IPS-NIHi7 (cell line): ENCODE measurements at regions not wholly inside any gene's neighbourhood (a gene's known extent, or its start where the extent isn't known, plus 50 kb on each side); places are given as distances from the start of the nearest gene placed in this dataset.

Experiments
- DNase-seq: peaks from one replicate; pipeline ENCODE4 v3.0.0; 2012; ENCODE audit warnings: mixed read lengths; ENCODE audit errors: extremely low spot score

DNA sequence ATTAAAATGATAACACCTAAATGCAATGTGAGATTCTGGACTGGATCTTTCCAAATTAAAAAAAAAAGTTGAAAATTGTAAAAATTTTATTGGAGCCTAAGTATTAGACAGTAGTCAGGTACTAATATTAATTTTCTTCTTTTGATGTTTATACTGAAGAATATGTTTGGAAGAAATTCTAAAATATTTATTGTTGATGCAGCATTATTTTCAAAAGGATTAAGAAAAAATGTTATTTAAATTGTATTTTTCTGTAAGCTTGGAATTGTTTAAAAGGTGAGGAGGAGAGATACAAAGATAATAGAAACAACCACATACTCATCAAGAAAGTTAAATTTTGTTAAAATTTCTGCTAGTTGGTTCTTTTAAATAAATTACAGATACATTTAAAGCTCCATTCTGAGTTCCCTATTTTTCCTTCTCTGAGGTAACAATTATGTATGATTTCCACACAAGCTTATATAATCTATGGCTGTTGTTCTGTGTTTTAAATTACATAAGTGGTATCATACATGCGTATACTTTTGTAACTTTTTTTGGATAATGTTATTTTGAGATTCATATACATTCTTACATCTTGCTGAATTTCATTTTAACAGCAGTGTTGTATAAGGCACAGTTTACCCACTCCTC is 180.3 kb upstream of the RGS18 start:
- no peak for DNase-seq

DNA sequence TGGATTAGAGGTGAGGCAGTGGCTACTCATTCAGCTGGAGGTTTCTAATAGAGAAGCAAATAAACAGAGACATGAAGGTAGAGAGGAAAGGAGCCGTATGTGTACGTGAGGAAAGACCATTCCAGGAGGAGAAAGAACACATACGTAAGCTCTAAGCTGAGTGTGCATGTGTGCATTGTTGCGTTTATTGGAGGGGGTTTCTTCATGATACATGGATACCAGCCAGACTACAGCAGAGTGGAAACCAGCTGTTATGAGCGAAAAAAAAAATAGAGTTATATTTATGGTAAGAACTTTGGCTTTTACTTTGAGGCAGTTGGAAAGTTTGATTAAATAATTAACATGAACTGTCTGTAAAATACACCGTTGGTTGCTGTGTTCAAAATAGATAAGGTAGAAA is 173.4 kb upstream of the RGS18 start:
- no peak for DNase-seq

DNA sequence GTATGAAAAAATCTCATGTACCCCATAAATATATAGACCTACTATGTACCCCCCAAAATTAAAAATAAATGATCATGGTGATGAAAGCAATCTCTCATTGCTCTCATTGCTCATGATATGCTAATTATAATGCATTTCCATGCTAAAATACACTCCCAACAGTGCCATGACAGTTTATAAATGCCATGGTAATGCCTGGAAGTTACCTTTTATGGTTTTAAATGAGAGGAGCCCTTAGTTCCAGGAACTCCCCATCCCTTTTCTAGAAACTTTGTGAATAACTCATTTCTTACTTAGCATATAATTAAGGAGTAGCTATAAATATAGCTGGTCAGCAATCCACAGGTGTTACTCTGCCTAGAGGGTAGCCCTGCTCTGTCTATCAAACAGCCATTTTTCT is 166.1 kb upstream of the RGS18 start:
- no peak for DNase-seq

DNA sequence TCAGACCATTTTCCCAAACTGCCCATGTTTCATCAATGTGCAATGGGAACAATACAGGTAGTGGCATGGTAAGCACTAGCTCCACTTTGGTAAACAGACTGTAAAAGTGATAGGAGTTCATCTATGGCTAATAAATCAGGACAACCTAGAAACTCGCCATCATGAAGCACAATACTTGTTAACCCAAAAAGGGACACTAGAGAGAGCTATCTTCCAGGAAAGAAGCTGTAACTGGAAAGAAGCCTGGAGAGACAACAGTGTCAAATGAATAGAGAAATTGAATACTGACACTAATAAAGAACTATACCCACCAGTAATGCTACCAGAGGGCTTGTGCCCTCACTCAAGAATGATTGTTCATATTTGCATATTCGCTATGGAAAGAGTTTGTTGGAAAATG is 164.7 kb upstream of the RGS18 start:
- DNase-seq = peak; percentile 31

DNA sequence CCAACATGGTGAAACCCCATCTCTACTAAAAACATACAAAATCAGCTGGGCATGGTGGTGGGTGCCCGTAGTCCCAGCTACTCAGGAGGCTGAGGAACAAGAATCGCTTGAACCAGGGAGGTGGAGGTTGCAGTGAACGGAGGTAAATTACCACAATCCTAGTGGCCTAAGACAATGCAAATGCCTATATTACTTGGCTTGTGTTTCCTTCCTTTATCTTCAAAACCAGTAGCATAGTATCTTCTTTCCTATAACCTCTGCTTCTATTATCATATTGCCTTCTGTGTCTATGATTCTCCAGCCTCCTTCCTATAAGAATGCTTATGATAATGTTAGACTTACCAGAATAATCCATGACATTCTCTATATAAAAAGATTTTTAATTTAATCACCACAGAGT is 156.2 kb upstream of the RGS18 start:
- no peak for DNase-seq

DNA sequence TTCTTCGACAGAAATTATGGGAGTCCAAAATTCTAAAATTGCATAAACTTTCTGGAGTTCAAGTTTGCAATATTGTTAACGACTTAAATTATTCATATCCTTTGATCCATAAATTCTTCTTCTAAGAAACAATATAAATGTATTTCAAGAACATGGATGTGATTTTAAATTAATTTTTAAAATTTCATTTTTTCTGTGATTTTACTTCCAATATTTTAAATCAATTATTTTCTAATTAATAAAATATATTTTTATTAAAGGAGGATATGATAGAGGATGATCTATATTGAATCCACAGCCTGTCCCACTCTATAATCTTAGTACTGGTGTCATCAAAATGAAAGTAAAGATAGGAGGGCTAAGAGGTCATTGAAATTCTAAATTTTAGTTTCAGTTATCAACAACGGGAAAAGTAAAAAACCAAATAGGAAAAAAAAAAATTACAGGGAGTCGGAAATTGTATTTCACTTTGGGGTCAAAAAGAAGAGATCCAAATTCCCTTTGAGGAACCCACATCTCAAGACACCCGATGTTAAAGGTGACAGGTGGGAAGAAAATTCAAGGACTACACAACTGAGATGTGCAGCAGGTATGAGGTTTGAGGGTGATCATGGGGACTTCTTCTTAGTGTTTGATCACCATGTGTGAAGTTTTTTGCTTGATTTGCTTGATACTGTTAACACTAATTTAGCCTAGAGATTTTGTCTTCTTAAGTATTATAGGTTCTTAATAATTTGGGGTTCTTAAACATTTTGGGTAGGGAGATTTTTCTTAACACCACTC is 154.8 kb upstream of the RGS18 start:
- no peak for DNase-seq

DNA sequence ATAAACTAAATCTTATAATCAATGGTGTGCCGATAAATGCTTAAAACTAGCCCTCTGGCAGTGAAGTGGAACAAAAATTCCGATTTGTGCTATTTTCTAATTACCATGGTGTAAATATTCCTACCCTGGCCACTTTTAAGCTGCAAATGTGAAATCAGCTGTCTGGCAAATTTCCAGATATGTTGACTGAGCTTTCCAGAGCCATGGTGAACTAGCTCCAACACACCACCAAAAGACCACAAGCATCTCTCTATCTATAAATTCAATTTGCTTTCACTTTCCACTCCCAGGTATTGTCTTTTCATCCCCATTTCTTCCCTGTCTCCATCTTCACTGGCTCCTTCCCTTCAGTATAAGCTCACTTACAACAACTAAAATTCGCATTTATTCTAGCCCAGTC is 152.3 kb upstream of the RGS18 start:
- no peak for DNase-seq

DNA sequence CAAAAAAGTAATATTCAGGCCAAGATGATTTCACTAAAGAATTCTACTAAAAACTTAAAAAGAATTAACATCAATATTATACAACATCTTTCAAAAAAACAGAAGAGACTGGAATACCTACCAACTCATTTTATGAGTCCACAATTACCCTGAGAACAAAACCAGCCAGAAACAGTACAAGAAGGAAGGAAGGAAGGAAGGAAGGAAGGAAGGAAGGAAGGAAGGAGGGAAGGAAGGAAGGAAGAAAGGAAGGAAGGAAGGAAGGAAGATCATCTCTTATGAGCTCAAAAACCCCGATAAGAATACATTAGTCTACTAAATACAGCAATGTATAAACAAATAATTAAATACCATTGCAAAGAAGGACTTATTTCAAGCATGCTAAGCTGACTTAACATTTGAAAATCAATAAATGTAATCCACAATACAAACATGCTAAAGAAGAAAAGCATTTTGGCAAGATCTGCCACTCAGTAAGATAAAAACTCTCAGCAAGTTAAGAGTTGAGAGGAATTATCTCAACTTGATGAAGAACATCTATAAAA is 149.9 kb upstream of the RGS18 start:
- no peak for DNase-seq

DNA sequence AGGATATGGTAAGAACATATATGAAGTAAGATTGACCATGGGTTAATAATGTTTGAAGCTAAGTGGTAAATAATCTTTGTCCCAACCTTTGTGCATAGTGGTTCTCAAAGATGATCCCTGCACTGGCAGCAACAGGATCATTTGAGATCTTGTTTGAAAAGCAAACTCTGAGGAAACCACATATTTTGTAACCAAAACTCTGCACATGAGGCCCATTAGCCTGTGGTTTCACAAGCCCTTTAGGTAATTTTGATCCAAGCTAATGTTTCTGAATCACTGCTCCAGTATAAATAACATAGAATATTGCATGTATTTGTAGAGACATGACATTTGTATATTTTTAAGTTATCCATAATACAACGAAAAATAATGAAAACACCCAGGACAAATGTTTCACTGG is 147.9 kb upstream of the RGS18 start:
- DNase-seq = no peak

DNA sequence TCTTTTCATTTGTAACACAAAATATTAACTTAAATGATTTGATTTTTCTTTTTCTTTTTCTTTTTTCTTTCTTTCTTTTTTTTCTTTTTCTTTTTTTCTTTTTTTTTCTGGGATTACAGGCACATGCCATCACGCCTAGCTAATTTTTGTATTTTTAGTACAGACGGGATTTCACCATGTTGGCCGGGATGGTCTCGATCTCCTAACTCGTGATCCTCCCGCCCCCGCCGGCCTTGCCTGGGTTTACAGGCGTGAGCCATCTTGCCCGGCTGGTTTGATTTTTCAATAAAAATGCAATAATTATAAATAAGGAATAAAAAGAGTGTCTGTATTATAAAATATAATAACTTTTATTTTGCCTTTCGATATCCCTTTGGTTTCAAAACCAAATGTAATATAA is 146.7 kb upstream of the RGS18 start:
- no peak for DNase-seq

DNA sequence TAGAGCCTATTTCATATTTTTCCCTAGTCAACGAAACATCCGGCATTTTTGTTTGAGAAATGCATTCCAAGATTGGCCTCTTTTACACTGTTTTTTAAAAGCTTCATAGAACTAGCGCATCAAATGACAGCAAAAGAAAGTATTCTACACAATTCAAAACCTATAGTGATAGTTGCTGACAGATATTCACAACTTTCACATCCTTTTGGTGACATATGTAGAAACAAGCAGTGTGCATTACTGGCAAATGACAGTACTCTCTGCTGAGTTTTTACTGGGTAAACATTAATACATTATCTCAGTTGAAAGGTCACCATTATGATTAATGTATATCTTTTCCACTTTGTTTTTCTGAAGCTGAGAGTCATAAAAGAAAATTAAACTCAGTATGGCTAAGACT is 135.4 kb upstream of the RGS18 start:
- DNase-seq = no peak

DNA sequence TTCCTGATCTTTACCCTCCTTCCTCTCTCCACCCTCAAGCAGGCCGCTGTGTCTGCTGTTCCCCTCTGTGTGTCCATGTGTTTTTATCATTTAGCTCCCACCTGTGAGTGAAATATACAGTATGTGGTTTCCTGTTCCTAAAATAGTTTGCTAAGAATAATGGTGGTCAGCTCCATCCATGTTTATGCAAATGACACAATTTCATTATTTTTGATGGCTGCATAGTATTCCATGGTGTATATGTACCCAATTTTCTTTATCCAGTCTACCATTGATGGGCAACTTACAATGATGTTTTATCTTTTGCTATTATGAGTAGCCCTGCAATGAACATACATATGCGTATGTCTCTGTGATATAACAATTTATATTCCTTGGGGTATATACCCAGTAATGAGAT is 133.4 kb upstream of the RGS18 start:
- no peak for DNase-seq

DNA sequence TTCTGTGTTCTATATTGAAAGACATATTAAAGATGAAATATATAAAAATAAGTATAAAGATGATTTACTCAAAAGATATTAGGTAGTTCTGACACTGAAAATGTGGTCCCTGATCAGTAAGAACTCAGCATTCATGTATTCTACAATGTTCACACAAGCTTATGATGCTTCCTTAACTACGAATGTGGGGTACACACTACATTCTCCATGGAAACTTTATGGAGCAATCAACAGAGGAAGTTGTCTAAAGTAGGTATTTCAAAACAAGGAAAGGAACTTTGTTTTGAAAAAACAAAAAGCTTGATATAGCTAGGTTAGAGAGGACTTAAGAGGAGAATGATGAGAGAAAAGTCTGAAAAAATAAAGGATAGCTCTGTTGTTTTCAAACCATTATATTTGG is 119.7 kb upstream of the RGS18 start:
- no peak for DNase-seq

DNA sequence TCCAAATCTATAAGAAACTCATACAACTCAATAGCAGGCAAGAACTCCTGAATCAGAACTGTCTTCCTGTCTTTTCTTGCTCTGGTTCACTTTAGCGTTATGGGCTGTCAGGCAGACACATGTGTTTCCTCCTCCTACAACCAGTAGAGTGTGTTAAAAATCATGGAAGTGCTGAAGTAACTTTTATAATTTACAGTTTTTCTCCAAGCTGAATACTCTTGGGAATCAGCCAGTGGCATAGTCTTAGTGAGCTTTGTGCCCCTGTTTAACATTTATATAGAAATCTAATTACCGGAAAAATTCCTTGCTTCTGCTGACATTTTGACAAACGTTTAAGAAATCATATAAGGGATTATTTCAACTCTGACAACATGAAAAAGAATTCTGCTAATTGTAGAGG is 113.1 kb upstream of the RGS18 start:
- no peak for DNase-seq

DNA sequence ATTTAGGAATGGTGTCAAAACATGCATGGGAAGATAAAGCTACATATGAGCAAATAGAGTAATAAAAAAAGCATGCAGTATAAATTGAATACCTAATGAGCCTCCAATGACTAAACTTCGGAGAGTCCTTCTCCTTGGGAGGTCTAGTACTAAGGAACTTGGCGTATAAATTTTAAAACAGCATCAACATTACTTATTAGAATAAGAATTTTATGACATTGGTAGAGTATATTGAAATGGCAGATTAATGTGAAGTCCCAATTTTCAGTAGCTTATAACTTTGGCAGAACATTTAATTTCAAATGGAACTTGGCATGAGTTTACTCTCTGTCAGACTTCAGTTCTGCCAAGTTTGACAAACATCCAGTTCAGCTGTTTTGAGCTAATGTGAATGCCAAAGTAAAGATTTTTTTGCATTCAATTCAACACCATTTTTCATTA is 104.7 kb upstream of the RGS18 start:
- DNase-seq = no peak

DNA sequence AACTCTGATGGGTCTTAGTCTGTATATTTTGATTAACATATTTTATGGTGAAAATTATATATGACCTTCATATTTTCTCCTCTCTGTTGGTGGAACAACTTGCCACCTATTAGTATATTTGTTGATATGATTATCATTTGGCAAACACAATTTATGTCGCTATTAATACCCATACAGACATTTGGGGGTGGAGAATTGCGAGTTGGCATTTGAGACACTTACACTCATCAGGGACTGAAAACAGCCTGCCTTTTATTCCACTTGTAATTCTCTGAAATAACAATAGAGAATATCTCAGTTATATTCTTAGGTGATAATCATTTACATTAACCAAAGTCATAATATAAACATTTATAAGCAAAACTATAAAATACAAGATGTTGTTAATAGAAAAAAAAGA is 100.5 kb upstream of the RGS18 start:
- no peak for DNase-seq

DNA sequence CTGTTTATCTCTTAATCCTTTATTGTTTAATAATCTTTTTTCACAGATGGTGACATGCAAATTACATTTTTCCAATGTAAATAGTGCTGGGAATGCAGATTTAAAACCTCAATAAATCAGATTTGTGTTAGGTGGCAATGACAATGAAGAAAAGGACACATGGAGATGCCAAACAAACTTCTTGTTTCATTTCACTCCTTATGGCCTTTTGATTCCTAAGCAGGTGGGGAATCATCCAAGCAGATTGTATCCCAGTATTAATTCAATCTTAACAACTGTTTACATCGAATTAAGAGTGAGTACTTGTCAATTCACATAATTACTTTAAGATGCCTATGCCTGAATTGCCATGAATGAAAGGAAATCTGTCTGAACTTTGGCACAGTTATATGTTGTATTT is 98.9 kb upstream of the RGS18 start:
- no peak for DNase-seq

DNA sequence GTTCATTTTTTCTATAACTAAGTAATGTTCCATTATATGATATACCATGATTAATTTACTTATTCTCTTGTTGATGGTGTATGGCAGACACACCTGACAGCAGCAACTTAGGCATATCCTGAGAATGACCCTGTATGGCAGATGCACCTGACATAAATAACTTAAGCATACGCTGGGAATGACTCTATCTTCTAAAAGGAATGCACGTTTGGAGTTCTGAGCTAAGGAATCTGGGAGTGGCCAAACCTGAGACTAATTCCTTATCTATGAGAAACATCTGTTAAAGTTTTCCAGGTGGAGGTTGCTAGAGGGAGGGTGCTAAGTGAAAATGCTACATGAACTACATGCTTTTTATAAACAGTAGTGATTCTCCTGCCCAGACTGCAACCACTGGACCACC is 96.7 kb upstream of the RGS18 start:
- no peak for DNase-seq

DNA sequence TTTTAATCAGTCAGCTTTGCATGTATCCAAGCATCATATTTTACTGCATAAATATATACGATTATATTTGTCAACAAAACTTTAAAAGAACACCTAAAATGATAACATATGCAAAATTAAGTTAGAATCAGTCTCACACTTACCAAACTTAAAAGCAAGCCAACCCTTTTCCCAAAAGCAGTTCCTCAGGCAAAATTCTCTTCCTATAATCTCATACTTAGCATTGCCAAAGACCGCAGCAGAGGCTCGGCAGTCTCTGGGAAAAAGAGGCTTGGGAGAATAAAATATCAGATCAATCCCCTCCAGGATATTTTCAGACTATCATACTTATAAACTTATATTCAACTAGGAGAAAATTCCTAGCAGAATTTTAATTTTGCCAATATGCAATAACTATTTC is 93.2 kb upstream of the RGS18 start:
- DNase-seq = no peak

DNA sequence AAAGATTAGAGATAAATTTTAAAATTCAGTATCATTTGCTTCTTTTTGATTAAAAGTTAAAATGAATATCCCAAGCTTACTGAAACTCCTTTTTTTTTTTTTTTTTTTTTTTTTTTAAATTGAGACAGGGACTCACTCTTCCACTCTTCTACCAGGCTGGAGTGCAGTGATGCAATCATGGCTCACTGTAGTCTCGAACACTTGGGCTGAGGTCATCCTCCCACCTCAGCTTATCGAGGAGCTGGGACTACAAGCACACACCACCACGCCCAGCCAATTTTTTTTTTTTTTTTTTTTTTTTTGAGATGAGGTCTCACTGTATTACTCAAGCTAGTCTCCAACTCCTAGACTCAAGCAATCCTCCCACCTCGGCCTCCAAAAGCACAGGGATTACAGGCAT is 92.1 kb upstream of the RGS18 start:
- DNase-seq = no peak

DNA sequence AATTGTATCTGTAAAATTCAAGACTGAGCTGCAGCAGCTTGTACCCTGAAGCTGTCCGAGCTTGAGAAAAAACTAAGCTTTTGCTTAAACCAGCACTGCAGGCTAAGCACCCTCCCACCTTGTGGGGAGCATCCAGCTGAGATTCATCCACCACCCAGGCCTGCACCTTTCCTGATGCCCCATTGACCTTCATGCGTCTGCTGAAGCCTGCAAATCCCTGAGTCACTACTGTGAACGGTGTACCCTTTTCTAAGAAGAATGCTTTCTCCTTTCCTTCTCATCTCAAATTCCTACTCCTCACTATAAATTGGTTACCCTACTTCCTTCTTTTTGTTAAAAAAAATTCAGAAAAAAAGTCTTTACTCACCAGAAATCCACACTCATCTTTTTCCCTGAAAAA is 90.9 kb upstream of the RGS18 start:
- DNase-seq = peak; percentile 11

DNA sequence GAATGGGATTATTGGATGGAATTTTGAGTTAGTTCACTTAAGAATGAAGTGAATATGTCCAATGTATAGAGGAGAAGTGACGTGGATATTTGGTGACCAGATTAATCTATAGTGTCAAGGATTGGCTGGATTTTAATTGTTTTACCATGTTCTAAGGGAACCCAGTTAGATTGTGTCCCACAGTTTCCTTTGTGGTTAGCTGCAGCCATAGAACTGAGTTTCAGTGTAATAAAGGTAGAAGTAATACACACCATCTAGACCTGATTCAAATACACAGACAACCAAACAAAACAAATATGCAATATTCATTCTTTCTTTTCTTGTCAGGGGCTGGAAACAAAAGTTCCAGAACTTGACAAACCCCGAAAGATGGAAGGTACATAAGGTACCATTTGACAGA is 88.0 kb upstream of the RGS18 start:
- DNase-seq = no peak

DNA sequence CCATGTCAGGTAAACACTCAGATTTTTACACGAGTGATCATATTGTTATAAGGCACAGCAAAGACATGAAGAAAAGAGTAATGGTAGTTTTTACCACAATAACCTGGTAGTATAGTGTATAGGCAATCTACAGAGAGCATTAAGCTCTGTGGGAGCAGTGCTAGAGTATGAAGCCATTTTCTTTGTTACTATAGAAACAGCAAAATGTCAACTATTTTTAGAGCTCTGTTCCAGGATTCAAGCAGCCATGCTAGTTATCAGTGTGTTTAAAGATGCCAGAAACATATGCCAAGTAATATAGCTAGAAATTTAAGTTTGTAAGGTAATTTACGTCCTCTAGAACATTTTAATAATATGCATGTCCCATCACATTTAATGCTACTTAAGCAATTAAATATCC is 77.6 kb upstream of the RGS18 start:
- DNase-seq = no peak

DNA sequence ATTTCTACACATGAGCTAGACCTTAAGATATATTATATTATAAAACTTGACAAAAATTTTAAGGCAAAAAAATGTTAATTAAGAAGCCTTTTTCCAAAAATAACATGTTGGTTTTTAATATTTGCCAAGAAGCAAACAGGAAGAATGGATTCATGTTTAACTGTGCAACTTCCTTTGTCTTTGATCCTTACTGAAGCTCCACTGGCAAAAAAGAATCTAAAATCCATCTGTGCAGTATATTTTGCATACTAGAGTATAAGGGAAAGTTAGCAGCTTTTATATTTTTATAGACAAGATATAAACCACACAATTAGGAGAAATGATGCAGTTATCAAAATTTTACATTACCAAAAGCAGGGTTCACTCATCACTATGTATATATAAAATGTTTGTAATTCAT is 76.9 kb upstream of the RGS18 start:
- no peak for DNase-seq
